DOHH2 (cell line): ENCODE measurements at regions not wholly inside any gene's neighbourhood (a gene's known extent, or its start where the extent isn't known, plus 50 kb on each side); places are given as distances from the start of the nearest gene placed in this dataset.
"Not testable (repeated sequence)": the region's sequence is repeated elsewhere in the genome, so short reads cannot be mapped to it uniquely, and the experiment has no call there.

Source experiments
- H3F3A ChIP-seq: fragments of 200-600 bp; sonication (generic), shearing (Covaris generic); 2 replicates; pipeline ENCODE4 v1.6.0; 2016; ENCODE audit warnings: antibody characterized with exemption, mild to moderate bottlenecking; ENCODE audit not compliant: control insufficient read depth, insufficient read depth
- H3K27ac ChIP-seq: fragments of 200-600 bp; sonication (generic); 2 replicates; pipeline ENCODE4 v1.5.1; 2014; ENCODE audit warnings: low read depth, mild to moderate bottlenecking, low read length, moderate library complexity
- H3K27me3 ChIP-seq: fragments of 200-600 bp; sonication (generic); 2 replicates; pipeline ENCODE4 v1.6.1; 2014; ENCODE audit warnings: mild to moderate bottlenecking, low read length, mixed read lengths; ENCODE audit not compliant: control insufficient read depth
- H3K36me3 ChIP-seq: fragments of 200-600 bp; sonication (generic); 2 replicates; pipeline ENCODE4 v1.6.1; 2014; ENCODE audit warnings: mild to moderate bottlenecking, low read length, moderate library complexity, mixed read lengths; ENCODE audit not compliant: control insufficient read depth
- H3K4me1 ChIP-seq: fragments of 200-600 bp; sonication (generic); 2 replicates; pipeline ENCODE4 v1.6.1; 2014; ENCODE audit warnings: mild to moderate bottlenecking, low read length, mixed read lengths; ENCODE audit not compliant: control insufficient read depth
- H3K4me2 ChIP-seq: fragments of 200-600 bp; sonication (generic); 2 replicates; pipeline ENCODE4 v1.6.0; 2014; ENCODE audit warnings: mild to moderate bottlenecking, low read length, moderate library complexity
- H3K4me3 ChIP-seq: fragments of 200-600 bp; sonication (generic); 2 replicates; pipeline ENCODE4 v1.5.1; 2014; ENCODE audit warnings: mild to moderate bottlenecking, low read length, mixed read lengths
- H3K79me2 ChIP-seq: fragments of 200-600 bp; sonication (generic); 2 replicates; pipeline ENCODE4 v1.6.1; 2014; ENCODE audit warnings: mild to moderate bottlenecking, low read length, mixed read lengths; ENCODE audit not compliant: control insufficient read depth
- H3K9me2 ChIP-seq: fragments of 200-600 bp; sonication (generic); replicated peaks from 2 replicates; pipeline ENCODE4 v1.6.1; 2014; ENCODE audit warnings: mild to moderate bottlenecking, low read length, mixed read lengths; ENCODE audit not compliant: control insufficient read depth
- H3K9me3 ChIP-seq: fragments of 200-600 bp; sonication (generic); 2 replicates; pipeline ENCODE4 v1.6.1; 2014; ENCODE audit warnings: antibody characterized with exemption, low read length, mixed read lengths; ENCODE audit not compliant: control insufficient read depth, insufficient read depth
- H4K20me1 ChIP-seq: fragments of 200-600 bp; sonication (generic); 2 replicates; pipeline ENCODE4 v1.6.0; 2014; ENCODE audit warnings: low read depth, mild to moderate bottlenecking, antibody characterized with exemption, low read length, moderate library complexity; ENCODE audit not compliant: control insufficient read depth, insufficient read depth

- H3K79me2 ChIP-seq, H3K27ac ChIP-seq, H3K27me3 ChIP-seq: not testable (repeated sequence)
These were observed 53.0 kb upstream of the C1QTNF3 start for GRCh38 chr5:34096033-34096432.

GRCh38 chr5:34099891-34100290 lies 56.9 kb upstream of the C1QTNF3 start:
- H3K36me3 ChIP-seq, H3K27ac ChIP-seq, H3K4me2 ChIP-seq, H3K9me2 ChIP-seq, H3F3A ChIP-seq, H3K4me1 ChIP-seq, H3K79me2 ChIP-seq, H3K9me3 ChIP-seq, H4K20me1 ChIP-seq, H3K27me3 ChIP-seq, H3K4me3 ChIP-seq: not testable (repeated sequence)

More at GRCh38 chr5:34096033-34096432, 53.0 kb upstream of the C1QTNF3 start:
- H3K4me2 ChIP-seq, H3F3A ChIP-seq, H3K9me2 ChIP-seq, H4K20me1 ChIP-seq, H3K4me1 ChIP-seq, H3K36me3 ChIP-seq, H3K9me3 ChIP-seq, H3K4me3 ChIP-seq: not testable (repeated sequence)

DNA sequence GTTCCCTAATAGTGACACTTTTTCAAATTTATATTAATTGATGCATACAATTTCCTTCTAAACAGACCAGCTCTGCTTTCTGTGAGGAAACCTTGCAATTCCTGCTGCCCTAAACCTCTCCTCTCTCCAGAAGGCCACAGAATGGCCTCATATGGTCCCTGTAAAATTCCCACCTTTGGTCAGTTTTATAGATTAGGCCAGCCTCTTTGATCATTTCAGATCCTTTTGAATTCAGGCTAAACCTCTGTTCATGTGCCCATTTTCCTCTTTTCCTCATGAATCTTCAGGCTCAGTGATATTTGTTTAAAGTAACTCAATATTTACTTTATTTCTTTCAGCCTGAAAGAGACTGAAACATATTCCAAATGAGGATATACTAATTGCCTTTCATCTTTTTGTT lies 58.6 kb upstream of the C1QTNF3 start:
- H3K36me3 ChIP-seq, H3K27me3 ChIP-seq, H3K4me3 ChIP-seq, H3K79me2 ChIP-seq, H3K9me3 ChIP-seq, H3F3A ChIP-seq, H3K27ac ChIP-seq, H3K4me1 ChIP-seq, H3K4me2 ChIP-seq, H3K9me2 ChIP-seq, H4K20me1 ChIP-seq: not testable (repeated sequence)

- not testable (repeated sequence) for H3K79me2 ChIP-seq, H3K36me3 ChIP-seq, H3K9me2 ChIP-seq, H3K27ac ChIP-seq, H3K27me3 ChIP-seq, H3K4me2 ChIP-seq, H3K9me3 ChIP-seq, H4K20me1 ChIP-seq, H3K4me1 ChIP-seq, H3F3A ChIP-seq, H3K4me3 ChIP-seq
These were observed 65.9 kb upstream of the C1QTNF3 start for GRCh38 chr5:34108897-34109296.

DNA sequence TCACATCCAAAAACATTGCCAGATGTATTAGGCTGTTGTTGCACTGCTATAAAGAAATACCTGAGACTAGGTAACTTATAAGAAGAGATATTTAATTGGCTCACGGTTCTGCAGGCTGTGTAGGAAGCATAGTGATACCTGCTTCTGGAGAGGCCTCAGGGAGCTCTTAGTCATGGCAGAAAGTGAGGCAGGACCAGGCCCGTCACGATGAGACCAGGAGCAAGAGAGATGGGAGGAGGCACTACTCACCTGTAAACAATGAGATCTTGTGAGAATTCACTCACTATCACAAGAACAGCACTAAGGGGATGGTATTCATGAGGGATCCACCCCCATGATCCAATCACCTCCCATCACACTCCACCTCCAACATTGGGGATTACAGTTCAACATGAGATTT lies 81.3 kb upstream of the C1QTNF3 start:
- H3K4me3 ChIP-seq, H3K9me2 ChIP-seq, H3K4me2 ChIP-seq, H3K9me3 ChIP-seq, H3K79me2 ChIP-seq, H3K36me3 ChIP-seq, H3K27ac ChIP-seq, H3F3A ChIP-seq, H3K4me1 ChIP-seq, H3K27me3 ChIP-seq, H4K20me1 ChIP-seq: not testable (repeated sequence)

GRCh38 chr5:34125354-34125753 lies 82.3 kb upstream of the C1QTNF3 start:
- not testable (repeated sequence) for H3K4me1 ChIP-seq, H3F3A ChIP-seq, H3K4me2 ChIP-seq, H4K20me1 ChIP-seq, H3K36me3 ChIP-seq, H3K9me2 ChIP-seq, H3K9me3 ChIP-seq, H3K79me2 ChIP-seq, H3K4me3 ChIP-seq, H3K27ac ChIP-seq, H3K27me3 ChIP-seq

GRCh38 chr5:34126741-34127140 lies 83.7 kb upstream of the C1QTNF3 start:
- not testable (repeated sequence) for H3K27ac ChIP-seq, H4K20me1 ChIP-seq, H3K4me2 ChIP-seq, H3K27me3 ChIP-seq, H3K4me1 ChIP-seq, H3K4me3 ChIP-seq, H3K36me3 ChIP-seq, H3F3A ChIP-seq, H3K79me2 ChIP-seq, H3K9me3 ChIP-seq, H3K9me2 ChIP-seq

DNA sequence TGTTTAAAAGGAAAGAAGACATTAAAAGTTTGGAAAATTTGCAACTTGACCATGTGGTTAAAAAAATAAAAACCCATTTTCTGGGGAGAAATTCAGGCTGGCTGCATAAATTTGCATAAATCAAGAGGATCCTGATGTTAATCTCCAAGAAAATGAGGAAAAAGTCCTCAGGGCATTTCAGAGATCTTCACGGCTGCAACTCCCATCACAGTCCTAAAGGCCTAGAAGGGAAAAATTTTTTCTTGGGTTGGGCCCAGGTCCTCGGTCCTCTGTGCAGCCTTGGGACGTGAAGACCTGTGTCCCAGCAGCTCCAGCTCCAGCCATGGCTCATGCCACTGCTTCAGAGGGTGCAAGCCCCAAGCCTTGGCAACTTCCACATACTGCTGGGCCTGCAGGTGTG lies 84.8 kb upstream of the C1QTNF3 start:
- H3K27me3 ChIP-seq, H4K20me1 ChIP-seq, H3K4me3 ChIP-seq, H3K4me2 ChIP-seq, H3K9me3 ChIP-seq, H3K36me3 ChIP-seq, H3F3A ChIP-seq, H3K27ac ChIP-seq, H3K4me1 ChIP-seq, H3K79me2 ChIP-seq, H3K9me2 ChIP-seq: not testable (repeated sequence)

GRCh38 chr5:34128890-34129289 lies 85.9 kb upstream of the C1QTNF3 start:
- H4K20me1 ChIP-seq, H3K79me2 ChIP-seq, H3K4me2 ChIP-seq, H3K4me3 ChIP-seq, H3K9me2 ChIP-seq, H3K27me3 ChIP-seq, H3K36me3 ChIP-seq, H3K9me3 ChIP-seq, H3F3A ChIP-seq, H3K27ac ChIP-seq, H3K4me1 ChIP-seq: not testable (repeated sequence)
